Endothelial cell of umbilical vein (primary cell): ENCODE measurements at regions not wholly inside any gene's neighbourhood (a gene's known extent, or its start where the extent isn't known, plus 50 kb on each side); places are given as distances from the start of the nearest gene placed in this dataset.

Experiments
- BruUV-seq: library from RNA; stranded (reverse); fragments of 400-500 nt; replicated peaks from 2 replicates; lab custom pipeline; 2021; lab: Mats Ljungman, UMichigan
- CTCF ChIA-PET: fragments of 300-600, 350-600 bp; sonication (Branson Sonifier 250); formaldehyde crosslinking; loops from one replicate; lab custom pipeline; 2021; ENCODE audit warnings: antibody characterized with exemption, inconsistent platforms; lab: Charles Lee
- POLR2A ChIA-PET: fragments of 300-600, 350-600 bp; sonication (Branson Sonifier 250); formaldehyde crosslinking; loops from one replicate; lab custom pipeline; 2021; ENCODE audit warnings: antibody characterized with exemption, inconsistent platforms; lab: Charles Lee
- DNase-seq: peaks from one replicate; pipeline ENCODE4 v3.0.0-alpha.2; 2011; ENCODE audit warnings: low read depth, low spot score
- FAIRE-seq: peaks from 2 replicates; lab custom pipeline; 2011; peaks lifted over from hg19 to GRCh38; lab: Jason Lieb, UNC
- H2AFZ ChIP-seq: 2 replicates; pipeline ENCODE4 v1.6.0; 2012; ENCODE audit warnings: low read depth, low read length, control low read depth, inconsistent platforms
- H3K27ac ChIP-seq: 2 replicates; pipeline ENCODE4 v1.5.1; 2011; ENCODE audit warnings: low read depth, mild to moderate bottlenecking, control low read depth, low read length, moderate library complexity; ENCODE audit not compliant: insufficient read depth
- H3K27me3 ChIP-seq, 2 experiments: 2 replicates each; pipeline versions ENCODE4 v1.6.0 to v1.6.1; 2011; ENCODE audit warnings: low read length in 2 of 2, mixed read lengths in 1 of 2; ENCODE audit not compliant: control insufficient read depth in 2 of 2, insufficient read depth in 2 of 2
- H3K36me3 ChIP-seq, 2 experiments: 2 replicates in 1 of 2; 3 replicates in 1 of 2; pipeline ENCODE4 v1.5.1; 2011; ENCODE audit warnings: low read length in 2 of 2, mild to moderate bottlenecking in 1 of 2, moderate library complexity in 1 of 2; ENCODE audit not compliant: control insufficient read depth in 2 of 2, insufficient read depth in 2 of 2; ENCODE audit errors: extremely low read depth in 1 of 2
- H3K4me1 ChIP-seq: 3 replicates; pipeline ENCODE4 v1.5.1; 2011; ENCODE audit warnings: mild to moderate bottlenecking, low read length; ENCODE audit not compliant: control insufficient read depth, insufficient read depth; ENCODE audit errors: extremely low read depth
- H3K4me2 ChIP-seq: 2 replicates; pipeline ENCODE4 v1.6.1; 2011; ENCODE audit warnings: low read length, control low read depth, mixed read lengths; ENCODE audit not compliant: insufficient read depth
- H3K4me3 ChIP-seq, 3 experiments: fragments of 200-600 bp in 1 of 3; sonication (generic), shearing (Covaris generic) in 1 of 3; replicated peaks in 1 of 3; 2 replicates each; pipeline ENCODE4 v1.5.1; 2011 to 2016; ENCODE audit warnings: control low read depth in 3 of 3, low read length in 3 of 3, mild to moderate bottlenecking in 2 of 3, inconsistent platforms in 1 of 3, low read depth in 1 of 3, moderate library complexity in 1 of 3; ENCODE audit not compliant: insufficient read depth in 1 of 3
- H3K79me2 ChIP-seq: 2 replicates; pipeline ENCODE4 v1.6.0; 2012; ENCODE audit warnings: low read length, inconsistent platforms; ENCODE audit not compliant: control insufficient read depth, insufficient read depth
- H3K9ac ChIP-seq: replicated peaks from 2 replicates; pipeline ENCODE3; 2011; ENCODE audit warnings: low read length, control low read depth; ENCODE audit not compliant: insufficient read depth; ENCODE audit errors: extremely low read depth
- H3K9me1 ChIP-seq: replicated peaks from 3 replicates; pipeline ENCODE4 v1.6.0; 2011; ENCODE audit warnings: mild to moderate bottlenecking, low read length; ENCODE audit not compliant: control insufficient read depth, insufficient read depth; ENCODE audit errors: extremely low read depth
- H3K9me3 ChIP-seq: replicated peaks from 2 replicates; pipeline ENCODE4 v1.5.1; 2012; ENCODE audit warnings: low read length, inconsistent platforms; ENCODE audit not compliant: control insufficient read depth, insufficient read depth
- H4K20me1 ChIP-seq: replicated peaks from 2 replicates; pipeline ENCODE3; 2011; ENCODE audit warnings: mild to moderate bottlenecking, low read length; ENCODE audit not compliant: control insufficient read depth, insufficient read depth; ENCODE audit errors: extremely low read depth
- CTCF ChIP-seq, 2 donors: IDR thresholded peaks; 1 replicate in 1 of 2; 2 replicates in 1 of 2; pipeline ENCODE4 v1.5.1; 2011; ENCODE audit warnings: low read length in 2 of 2, mild to moderate bottlenecking in 2 of 2, moderate library complexity in 2 of 2, control low read depth in 1 of 2, inconsistent platforms in 1 of 2, low read depth in 1 of 2; ENCODE audit not compliant: insufficient read depth in 1 of 2; ENCODE audit errors: extremely low read depth in 1 of 2
- EZH2 ChIP-seq: IDR thresholded peaks from 2 replicates; pipeline ENCODE4 v1.6.1; 2012; ENCODE audit warnings: borderline replicate concordance, low read depth, mild to moderate bottlenecking, moderate library complexity, low read length, inconsistent platforms; ENCODE audit not compliant: severe bottlenecking
- FOS ChIP-seq: IDR thresholded peaks from 2 replicates; pipeline ENCODE4 v1.6.1; 2011; ENCODE audit warnings: mild to moderate bottlenecking, low read length, moderate library complexity, borderline replicate concordance; ENCODE audit not compliant: insufficient read depth
- GATA2 ChIP-seq: IDR thresholded peaks from 2 replicates; pipeline ENCODE4 v1.7.0; 2011; ENCODE audit warnings: low read depth, mild to moderate bottlenecking, moderate library complexity, mixed read lengths, low read length; ENCODE audit not compliant: insufficient read length, insufficient read depth
- JUN ChIP-seq: IDR thresholded peaks from 2 replicates; pipeline ENCODE4 v1.6.1; 2011; ENCODE audit warnings: borderline replicate concordance, low read depth; ENCODE audit not compliant: insufficient read length, insufficient read depth
- MAX ChIP-seq: IDR thresholded peaks from 2 replicates; pipeline ENCODE4 v1.6.1; 2011; ENCODE audit not compliant: insufficient read depth, insufficient read length
- MYC ChIP-seq: IDR thresholded peaks from one replicate; pipeline ENCODE4 v1.6.1; 2011; ENCODE audit warnings: mild to moderate bottlenecking, low read depth, low read length
- POLR2A ChIP-seq: IDR thresholded peaks from 2 replicates; pipeline ENCODE4 v1.6.1; 2012; ENCODE audit warnings: low read depth, mild to moderate bottlenecking, control low read depth, low read length
- POLR2AphosphoS5 ChIP-seq: IDR thresholded peaks from 2 replicates; pipeline ENCODE4 v1.6.1; 2012; ENCODE audit warnings: low read depth, mild to moderate bottlenecking, control low read depth, low read length, moderate library complexity; ENCODE audit not compliant: insufficient read depth
- dilution Hi-C: fragments of 300-500 bp; cut with MboI; formaldehyde crosslinking; loops from one replicate; pipeline ENCODE4 v1.15.0; 2019; ENCODE audit warnings: low sequenced_read_pairs; ENCODE audit not compliant: extremely low pct_ligation_motif_present
- intact Hi-C: fragments of 100-400 bp; cut with micrococcal nuclease; formaldehyde crosslinking; loops from one replicate; pipeline ENCODE4 v1.10.0; 2022

- FAIRE-seq, result no peak
- no peaks in the 10 kb centered on the region for H3K79me2 ChIP-seq
- no peaks in the 10 kb centered on the region for H3K9me1 ChIP-seq
- CTCF ChIA-PET, result no interaction called here
- H2AFZ ChIP-seq, result no peak overlapping the region
- no peaks in the 10 kb centered on the region for H3K36me3 ChIP-seq
- H3K9ac ChIP-seq, result no peak overlapping the region
- intact Hi-C loops (no loop called here), dilution Hi-C loops (no loop called here)
- DNase-seq, result no peak
- no peak overlapping the region for H3K4me3 ChIP-seq
- no peak overlapping the region for H3K27ac ChIP-seq
- H3K27me3 ChIP-seq, result no peaks in the 10 kb centered on the region
- H3K4me2 ChIP-seq, result no peak overlapping the region
- no peaks in the 10 kb centered on the region for H3K4me1 ChIP-seq
- H4K20me1 ChIP-seq, result no peaks in the 10 kb centered on the region
- BruUV-seq, result no TSS peak
- H3K9me3 ChIP-seq, result no peaks in the 10 kb centered on the region
- POLR2A ChIA-PET, result no interaction called here
- TF ChIP-seq CTCF (IDR thresholded peaks at IDR 0.05; ENCODE audit: extremely low read depth in 1 of 2, insufficient read depth in 1 of 2, low read depth in 1 of 2, low read length in 2 of 2) (no peak), MAX (no peak), POLR2AphosphoS5 (no peak), POLR2A (no peak), MYC (no peak), JUN (no peak), FOS (no peak), EZH2 (no peak), GATA2 (no peak)
Measured at GRCh38 chr1:57729181-57729580, 305.3 kb upstream of the DAB1 start.
